DND-41 (cell line): ENCODE measurements at regions not wholly inside any gene's neighbourhood (a gene's known extent, or its start where the extent isn't known, plus 50 kb on each side); places are given as distances from the start of the nearest gene placed in this dataset.

ENCODE experiments used
- ATAC-seq: fragments of 200-7000 bp; cut with Tn5 transposase; 3 replicates; pipeline ENCODE4 v1.9.1; 2021; ENCODE audit warnings: low read depth; ENCODE audit not compliant: insufficient read depth
- DNase-seq: peaks from one replicate; pipeline ENCODE4 v3.0.0-alpha.2; 2020
- H2AFZ ChIP-seq: 2 replicates; pipeline ENCODE4 v1.6.0; 2012; ENCODE audit warnings: low read depth, low read length
- H3K27ac ChIP-seq: 2 replicates; pipeline ENCODE4 v1.5.1; 2012; ENCODE audit warnings: low read length, inconsistent platforms
- H3K27me3 ChIP-seq: fragments of 200-600 bp; sonication (generic); 2 replicates; pipeline ENCODE4 v1.6.0; 2012; ENCODE audit warnings: low read length, mild to moderate bottlenecking, inconsistent platforms; ENCODE audit not compliant: insufficient read depth, poor library complexity
- H3K36me3 ChIP-seq: 2 replicates; pipeline ENCODE4 v1.5.1; 2012; ENCODE audit warnings: low read length, inconsistent platforms; ENCODE audit not compliant: insufficient read depth
- H3K4me1 ChIP-seq: 2 replicates; pipeline ENCODE4 v1.5.1; 2012; ENCODE audit warnings: mild to moderate bottlenecking, low read length; ENCODE audit not compliant: insufficient read depth
- H3K4me2 ChIP-seq: 2 replicates; pipeline ENCODE4 v1.6.0; 2012; ENCODE audit warnings: mild to moderate bottlenecking, moderate library complexity, low read length, inconsistent platforms; ENCODE audit not compliant: insufficient read depth
- H3K4me3 ChIP-seq, 2 experiments: fragments of 200-600 bp in 1 of 2; shearing (Covaris generic) in 1 of 2; 2 replicates each; pipeline ENCODE4 v1.5.1; 2012 to 2016; ENCODE audit warnings: inconsistent platforms in 2 of 2, low read length in 2 of 2, mild to moderate bottlenecking in 2 of 2, low read depth in 1 of 2, moderate library complexity in 1 of 2
- H3K79me2 ChIP-seq: 2 replicates; pipeline ENCODE4 v1.6.0; 2012; ENCODE audit warnings: low read length, inconsistent platforms; ENCODE audit not compliant: insufficient read depth
- H3K9ac ChIP-seq: 2 replicates; pipeline ENCODE4 v1.6.0; 2012; ENCODE audit warnings: low read depth, mild to moderate bottlenecking, inconsistent platforms, low read length, moderate library complexity
- H3K9me3 ChIP-seq: 2 replicates; pipeline ENCODE4 v1.5.1; 2012; ENCODE audit warnings: low read length, moderate library complexity, mild to moderate bottlenecking, inconsistent platforms; ENCODE audit not compliant: insufficient read depth, severe bottlenecking
- H4K20me1 ChIP-seq: 2 replicates; pipeline ENCODE4 v1.6.0; 2012; ENCODE audit warnings: low read length; ENCODE audit not compliant: insufficient read depth
- EZH2 ChIP-seq: IDR thresholded peaks from 3 replicates; pipeline ENCODE4 v1.6.1; 2012; ENCODE audit warnings: borderline replicate concordance, low read depth, mild to moderate bottlenecking, moderate library complexity, low read length, inconsistent platforms; ENCODE audit not compliant: severe bottlenecking
- TF ChIP-seq, protein P1 (sequence below): IDR thresholded peaks from 2 replicates; pipeline ENCODE4 v1.5.1; 2012; ENCODE audit warnings: borderline replicate concordance, low read length, moderate library complexity, mild to moderate bottlenecking; ENCODE audit not compliant: poor library complexity, severe bottlenecking; ENCODE audit errors: extremely low read depth

GRCh38 chr1:29592731-29593130, 356.4 kb downstream of the PTPRU start:
- H3K9ac ChIP-seq = no peak overlapping the region
- DNase-seq = no peak
- TF ChIP-seq EZH2 = no peak
- TF ChIP-seq, protein P1, sequence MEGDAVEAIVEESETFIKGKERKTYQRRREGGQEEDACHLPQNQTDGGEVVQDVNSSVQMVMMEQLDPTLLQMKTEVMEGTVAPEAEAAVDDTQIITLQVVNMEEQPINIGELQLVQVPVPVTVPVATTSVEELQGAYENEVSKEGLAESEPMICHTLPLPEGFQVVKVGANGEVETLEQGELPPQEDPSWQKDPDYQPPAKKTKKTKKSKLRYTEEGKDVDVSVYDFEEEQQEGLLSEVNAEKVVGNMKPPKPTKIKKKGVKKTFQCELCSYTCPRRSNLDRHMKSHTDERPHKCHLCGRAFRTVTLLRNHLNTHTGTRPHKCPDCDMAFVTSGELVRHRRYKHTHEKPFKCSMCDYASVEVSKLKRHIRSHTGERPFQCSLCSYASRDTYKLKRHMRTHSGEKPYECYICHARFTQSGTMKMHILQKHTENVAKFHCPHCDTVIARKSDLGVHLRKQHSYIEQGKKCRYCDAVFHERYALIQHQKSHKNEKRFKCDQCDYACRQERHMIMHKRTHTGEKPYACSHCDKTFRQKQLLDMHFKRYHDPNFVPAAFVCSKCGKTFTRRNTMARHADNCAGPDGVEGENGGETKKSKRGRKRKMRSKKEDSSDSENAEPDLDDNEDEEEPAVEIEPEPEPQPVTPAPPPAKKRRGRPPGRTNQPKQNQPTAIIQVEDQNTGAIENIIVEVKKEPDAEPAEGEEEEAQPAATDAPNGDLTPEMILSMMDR = no peak
- H3K27me3 ChIP-seq = no peaks in the 10 kb centered on the region
- H3K27ac ChIP-seq = no peak overlapping the region
- no peak overlapping the region for H3K4me3 ChIP-seq
- H3K9me3 ChIP-seq = no peaks in the 10 kb centered on the region
- H2AFZ ChIP-seq = no peak overlapping the region
- no peaks in the 10 kb centered on the region for H3K4me1 ChIP-seq
- no peak overlapping the region for H3K4me2 ChIP-seq
- no peaks in the 10 kb centered on the region for H3K36me3 ChIP-seq
- no peaks in the 10 kb centered on the region for H4K20me1 ChIP-seq
- no peak for ATAC-seq
- no peaks in the 10 kb centered on the region for H3K79me2 ChIP-seq

- H3K27me3 ChIP-seq = no peaks in the 10 kb centered on the region
- DNase-seq = no peak
- H3K27ac ChIP-seq = no peak overlapping the region
- no peak overlapping the region for H2AFZ ChIP-seq
- no peaks in the 10 kb centered on the region for H4K20me1 ChIP-seq
- H3K9ac ChIP-seq = no peak overlapping the region
- H3K4me3 ChIP-seq = no peak overlapping the region
- TF ChIP-seq, protein P1 = no peak
- TF ChIP-seq EZH2 = no peak
- H3K9me3 ChIP-seq = no peaks in the 10 kb centered on the region
- H3K79me2 ChIP-seq = no peaks in the 10 kb centered on the region
- no peaks in the 10 kb centered on the region for H3K4me1 ChIP-seq
- no peak for ATAC-seq
- H3K36me3 ChIP-seq = no peaks in the 10 kb centered on the region
- H3K4me2 ChIP-seq = no peak overlapping the region
Observed at GRCh38 chr1:29592261-29592615, 355.9 kb downstream of the PTPRU start.

- Histone ChIP-seq H3K79me2 (no peaks in the 10 kb centered on the region), H3K9me3 (no peaks in the 10 kb centered on the region), H3K4me3 (no peak overlapping the region), H3K4me1 (no peaks in the 10 kb centered on the region), H2AFZ (no peak overlapping the region), H3K4me2 (no peak overlapping the region), H3K9ac (no peak overlapping the region), H3K27ac (no peak overlapping the region), H4K20me1 (no peaks in the 10 kb centered on the region), H3K27me3 (no peaks in the 10 kb centered on the region), H3K36me3 (no peaks in the 10 kb centered on the region)
- TF ChIP-seq EZH2 = no peak
- TF ChIP-seq, protein P1 = no peak
- no peak for ATAC-seq
- DNase-seq = no peak
Observed at GRCh38 chr1:29591601-29592260, 355.4 kb downstream of the PTPRU start.
